ENCODE measurements at regions not wholly inside any gene's neighbourhood (a gene's known extent, or its start where the extent isn't known, plus 50 kb on each side); places are given as distances from the start of the nearest gene placed in this dataset.

GRCh38 chr2:37782155-37782673 lies 110.8 kb upstream of the CDC42EP3 start:
- Histone ChIP-seq H3K27ac (ENCODE audit: low read depth, low read length) (0 out of 2 replicates have a peak overlapping the region, but pooled peaks have one; percentile 69), H3K27me3 (ENCODE audit: insufficient read depth, low read length) (no peaks in the 10 kb centered on the region), H3K79me2 (ENCODE audit: control insufficient read depth, insufficient read depth, low read length, unreplicated experiment) (no peaks in the 10 kb centered on the region), H3K4me3 (ENCODE audit: low read depth, low read length) (no peak overlapping the region), H2AFZ (ENCODE audit: low read length, unreplicated experiment) (no peak overlapping the region), H3K4me1 (ENCODE audit: control insufficient read depth, insufficient read depth, low read length, unreplicated experiment) (peaks cover 59% of the 10 kb centered on the region), H3K36me3 (ENCODE audit: insufficient read depth, low read length) (no peaks in the 10 kb centered on the region)

GRCh38 chr2:37782721-37783371 lies 111.4 kb upstream of the CDC42EP3 start:
- no peak overlapping the region for H3K27ac ChIP-seq (ENCODE audit: low read depth, low read length)
- no peak overlapping the region for H2AFZ ChIP-seq (ENCODE audit: low read length, unreplicated experiment)
- H3K79me2 ChIP-seq (ENCODE audit: control insufficient read depth, insufficient read depth, low read length, unreplicated experiment), result no peaks in the 10 kb centered on the region
- H3K36me3 ChIP-seq (ENCODE audit: insufficient read depth, low read length), result peaks cover 4% of the 10 kb centered on the region; the same call in 1 of the 2 replicates
- no peaks in the 10 kb centered on the region for H3K27me3 ChIP-seq (ENCODE audit: insufficient read depth, low read length)
- peaks cover 52% of the 10 kb centered on the region for H3K4me1 ChIP-seq (ENCODE audit: control insufficient read depth, insufficient read depth, low read length, unreplicated experiment)
- no peak overlapping the region; the same call in 1 of the 2 replicates for H3K4me3 ChIP-seq (ENCODE audit: low read depth, low read length)

GRCh38 chr2:37783545-37783944 lies 112.1 kb upstream of the CDC42EP3 start:
- Histone ChIP-seq H2AFZ (ENCODE audit: low read length, unreplicated experiment) (no peak overlapping the region), H3K4me3 (ENCODE audit: low read depth, low read length) (no peak overlapping the region), H3K27ac (ENCODE audit: low read depth, low read length) (no peak overlapping the region), H3K36me3 (ENCODE audit: insufficient read depth, low read length) (peaks cover 8% of the 10 kb centered on the region; the same call in 1 of the 2 replicates), H3K27me3 (ENCODE audit: insufficient read depth, low read length) (no peaks in the 10 kb centered on the region), H3K79me2 (ENCODE audit: control insufficient read depth, insufficient read depth, low read length, unreplicated experiment) (no peaks in the 10 kb centered on the region), H3K4me1 (ENCODE audit: control insufficient read depth, insufficient read depth, low read length, unreplicated experiment) (peaks cover 45% of the 10 kb centered on the region)

DNA sequence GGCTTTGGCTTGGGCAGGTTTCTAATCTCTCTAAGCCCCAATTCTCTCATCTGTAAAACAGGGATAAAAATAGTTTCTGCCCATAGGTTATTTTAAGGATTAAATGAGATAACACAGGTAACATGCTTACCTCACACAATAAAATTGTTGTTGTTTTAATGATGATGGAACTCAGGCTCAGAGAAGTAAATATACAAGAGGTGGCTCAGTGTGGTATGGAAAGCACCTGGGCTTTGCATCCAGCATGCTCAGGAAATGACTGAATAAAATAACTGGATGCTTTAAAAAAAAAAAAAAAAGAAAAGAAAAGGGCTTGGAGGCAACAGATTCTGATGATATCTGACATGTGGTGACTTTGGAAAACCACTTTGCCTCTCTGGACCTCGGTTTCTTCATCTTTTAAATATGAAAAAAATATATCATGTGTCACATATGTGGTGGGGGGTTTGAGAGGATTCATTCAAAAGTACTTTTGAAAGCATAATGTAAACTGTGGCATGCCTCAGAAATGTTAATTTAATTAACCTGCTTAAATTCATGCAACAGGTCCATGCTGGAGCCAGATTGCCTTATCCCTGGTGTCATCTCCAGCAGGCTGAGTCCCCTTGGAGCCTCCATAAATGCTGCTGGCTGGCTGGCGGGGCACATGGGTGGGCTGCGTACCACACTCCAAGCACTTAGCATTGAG lies 112.8 kb upstream of the CDC42EP3 start:
- no peaks in the 10 kb centered on the region for H3K79me2 ChIP-seq (ENCODE audit: control insufficient read depth, insufficient read depth, low read length, unreplicated experiment)
- no peak overlapping the region for H3K27ac ChIP-seq (ENCODE audit: low read depth, low read length)
- peaks cover 39% of the 10 kb centered on the region for H3K4me1 ChIP-seq (ENCODE audit: control insufficient read depth, insufficient read depth, low read length, unreplicated experiment)
- H3K36me3 ChIP-seq (ENCODE audit: insufficient read depth, low read length), result peaks cover 14% of the 10 kb centered on the region; the same call in 1 of the 2 replicates
- H3K27me3 ChIP-seq (ENCODE audit: insufficient read depth, low read length), result no peaks in the 10 kb centered on the region
- H3K4me3 ChIP-seq (ENCODE audit: low read depth, low read length), result no peak overlapping the region
- no peak overlapping the region for H2AFZ ChIP-seq (ENCODE audit: low read length, unreplicated experiment)

GRCh38 chr2:37784759-37785149 lies 113.3 kb upstream of the CDC42EP3 start:
- no peak overlapping the region for H3K4me3 ChIP-seq (ENCODE audit: low read depth, low read length)
- H3K27ac ChIP-seq (ENCODE audit: low read depth, low read length), result no peak overlapping the region
- H3K36me3 ChIP-seq (ENCODE audit: insufficient read depth, low read length), result peaks cover 14% of the 10 kb centered on the region; the same call in 1 of the 2 replicates
- no peak overlapping the region for H2AFZ ChIP-seq (ENCODE audit: low read length, unreplicated experiment)
- no peaks in the 10 kb centered on the region for H3K79me2 ChIP-seq (ENCODE audit: control insufficient read depth, insufficient read depth, low read length, unreplicated experiment)
- H3K4me1 ChIP-seq (ENCODE audit: control insufficient read depth, insufficient read depth, low read length, unreplicated experiment), result peaks cover 33% of the 10 kb centered on the region
- H3K27me3 ChIP-seq (ENCODE audit: insufficient read depth, low read length), result no peaks in the 10 kb centered on the region

- no peak overlapping the region for H3K27ac ChIP-seq (ENCODE audit: low read depth, low read length)
- no peak overlapping the region for H2AFZ ChIP-seq (ENCODE audit: low read length, unreplicated experiment)
- no peaks in the 10 kb centered on the region for H3K79me2 ChIP-seq (ENCODE audit: control insufficient read depth, insufficient read depth, low read length, unreplicated experiment)
- H3K36me3 ChIP-seq (ENCODE audit: insufficient read depth, low read length), result peaks cover 14% of the 10 kb centered on the region; the same call in 1 of the 2 replicates
- no peak overlapping the region for H3K4me3 ChIP-seq (ENCODE audit: low read depth, low read length)
- peaks cover 18% of the 10 kb centered on the region for H3K4me1 ChIP-seq (ENCODE audit: control insufficient read depth, insufficient read depth, low read length, unreplicated experiment)
- no peaks in the 10 kb centered on the region for H3K27me3 ChIP-seq (ENCODE audit: insufficient read depth, low read length)
Observed at GRCh38 chr2:37786191-37786698, 114.8 kb upstream of the CDC42EP3 start.

DNA sequence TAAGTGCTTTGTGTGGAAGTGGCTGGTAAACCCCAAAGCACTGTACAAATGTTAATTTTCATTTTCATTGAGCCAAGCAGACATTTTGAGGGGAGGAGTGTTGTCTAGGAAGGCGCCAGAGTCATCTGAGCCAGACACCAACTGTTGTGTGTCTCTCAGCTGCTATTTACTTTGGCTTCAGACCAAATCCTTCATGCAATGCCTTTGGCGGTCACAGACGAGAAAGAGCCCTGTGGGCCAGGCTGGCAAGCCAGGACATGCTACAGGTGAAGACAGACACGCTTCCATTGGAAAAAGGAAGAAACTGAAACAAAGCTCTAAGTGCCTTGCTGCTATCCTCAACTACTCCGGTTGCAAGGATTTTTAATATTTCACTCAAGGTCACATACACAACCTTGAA lies 115.4 kb upstream of the CDC42EP3 start:
- Histone ChIP-seq H3K27ac (ENCODE audit: low read depth, low read length) (no peak overlapping the region), H3K4me3 (ENCODE audit: low read depth, low read length) (no peak overlapping the region), H2AFZ (ENCODE audit: low read length, unreplicated experiment) (no peak overlapping the region)

DNA sequence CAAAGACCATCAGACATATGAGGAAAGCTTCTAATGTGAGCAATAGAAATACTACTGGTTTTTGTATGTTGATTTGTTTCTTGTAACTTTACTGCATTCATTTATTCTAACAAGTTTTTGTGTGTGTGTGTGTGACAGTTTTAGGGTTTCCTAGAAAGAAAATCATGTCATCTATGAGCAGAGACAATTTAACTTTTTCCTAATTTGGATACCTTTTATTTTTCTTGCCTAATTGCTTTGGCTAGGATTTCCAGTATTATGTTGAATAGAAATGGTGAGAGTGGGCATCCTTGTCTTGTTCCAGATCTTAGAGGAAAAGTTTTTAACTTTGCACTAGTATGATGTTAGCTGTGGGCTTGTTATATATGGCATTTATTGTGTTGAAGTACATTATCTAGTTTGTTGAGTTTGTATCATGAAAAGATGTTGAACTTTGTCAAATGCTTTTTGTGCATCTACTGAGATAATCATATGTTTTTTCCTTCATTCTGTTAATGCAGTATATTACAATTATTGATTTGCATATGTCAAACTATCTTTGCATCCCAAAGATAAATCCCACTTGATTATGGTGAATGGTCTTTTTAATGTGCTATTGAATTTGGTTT lies 117.3 kb upstream of the CDC42EP3 start:
- H3K4me3 ChIP-seq (ENCODE audit: low read depth, low read length), result no peak overlapping the region
- H2AFZ ChIP-seq (ENCODE audit: low read length, unreplicated experiment), result no peak overlapping the region
- H3K27ac ChIP-seq (ENCODE audit: low read depth, low read length), result no peak overlapping the region
- peaks cover 14% of the 10 kb centered on the region; the same call in 1 of the 2 replicates for H3K36me3 ChIP-seq (ENCODE audit: insufficient read depth, low read length)
- no peaks in the 10 kb centered on the region for H3K79me2 ChIP-seq (ENCODE audit: control insufficient read depth, insufficient read depth, low read length, unreplicated experiment)
- H3K4me1 ChIP-seq (ENCODE audit: control insufficient read depth, insufficient read depth, low read length, unreplicated experiment), result no peaks in the 10 kb centered on the region
- no peaks in the 10 kb centered on the region for H3K27me3 ChIP-seq (ENCODE audit: insufficient read depth, low read length)

More for the DNA sequence above, 115.4 kb upstream of the CDC42EP3 start:
- no peaks in the 10 kb centered on the region for H3K27me3 ChIP-seq (ENCODE audit: insufficient read depth, low read length)
- H3K4me1 ChIP-seq (ENCODE audit: control insufficient read depth, insufficient read depth, low read length, unreplicated experiment), result peaks cover 12% of the 10 kb centered on the region
- H3K36me3 ChIP-seq (ENCODE audit: insufficient read depth, low read length), result peaks cover 14% of the 10 kb centered on the region; the same call in 1 of the 2 replicates
- H3K79me2 ChIP-seq (ENCODE audit: control insufficient read depth, insufficient read depth, low read length, unreplicated experiment), result no peaks in the 10 kb centered on the region

DNA sequence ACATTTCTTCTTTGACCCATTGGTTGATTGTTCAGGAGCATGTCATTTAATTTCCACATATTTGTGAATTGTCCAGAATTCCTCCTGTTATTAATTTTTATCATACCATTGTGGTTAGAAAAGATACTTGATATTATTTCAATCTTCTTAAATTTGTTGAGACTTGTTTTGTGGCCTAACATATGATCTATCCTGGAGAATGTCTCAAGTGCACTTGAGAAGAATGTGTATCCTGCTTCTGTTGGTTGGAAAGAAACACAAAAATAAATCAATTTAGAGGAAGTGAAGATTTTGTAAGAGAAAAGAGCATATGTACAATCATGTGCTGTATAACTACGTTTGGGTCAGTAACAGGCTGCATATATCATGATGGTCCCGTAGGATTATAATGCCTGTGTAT lies 118.6 kb upstream of the CDC42EP3 start:
- H3K36me3 ChIP-seq (ENCODE audit: insufficient read depth, low read length), result peaks cover 14% of the 10 kb centered on the region; the same call in 1 of the 2 replicates
- peaks cover 3% of the 10 kb centered on the region for H3K4me1 ChIP-seq (ENCODE audit: control insufficient read depth, insufficient read depth, low read length, unreplicated experiment)
- H3K27ac ChIP-seq (ENCODE audit: low read depth, low read length), result no peak overlapping the region
- no peaks in the 10 kb centered on the region for H3K79me2 ChIP-seq (ENCODE audit: control insufficient read depth, insufficient read depth, low read length, unreplicated experiment)
- no peak overlapping the region for H2AFZ ChIP-seq (ENCODE audit: low read length, unreplicated experiment)
- H3K4me3 ChIP-seq (ENCODE audit: low read depth, low read length), result no peak overlapping the region
- H3K27me3 ChIP-seq (ENCODE audit: insufficient read depth, low read length), result no peaks in the 10 kb centered on the region

DNA sequence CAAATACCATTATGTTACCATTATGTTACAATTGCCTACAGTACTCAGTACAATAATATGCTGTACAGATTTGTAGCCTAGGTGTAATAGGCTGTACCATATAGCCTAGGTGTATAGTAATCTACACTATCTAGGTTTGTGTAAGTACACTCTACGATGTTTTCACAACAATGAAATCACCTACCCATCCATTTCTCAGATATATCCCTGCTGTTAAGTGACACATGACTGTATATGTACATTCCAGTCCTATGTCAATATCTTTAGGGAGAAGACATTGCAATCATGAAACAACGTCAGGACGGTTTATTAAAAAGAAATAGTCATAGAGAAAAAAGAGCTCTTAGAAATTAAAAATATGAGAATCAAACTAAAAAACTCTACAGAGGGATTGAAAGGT lies 119.0 kb upstream of the CDC42EP3 start:
- Histone ChIP-seq H3K4me1 (ENCODE audit: control insufficient read depth, insufficient read depth, low read length, unreplicated experiment) (peaks cover 5% of the 10 kb centered on the region), H3K4me3 (ENCODE audit: low read depth, low read length) (no peak overlapping the region), H3K79me2 (ENCODE audit: control insufficient read depth, insufficient read depth, low read length, unreplicated experiment) (no peaks in the 10 kb centered on the region), H3K27me3 (ENCODE audit: insufficient read depth, low read length) (no peaks in the 10 kb centered on the region), H3K36me3 (ENCODE audit: insufficient read depth, low read length) (peaks cover 14% of the 10 kb centered on the region; the same call in 1 of the 2 replicates), H2AFZ (ENCODE audit: low read length, unreplicated experiment) (no peak overlapping the region), H3K27ac (ENCODE audit: low read depth, low read length) (no peak overlapping the region)

Measured in ACC112 (cell line).